ENCODE measurements at regions not wholly inside any gene's neighbourhood (a gene's known extent, or its start where the extent isn't known, plus 50 kb on each side); places are given as distances from the start of the nearest gene placed in this dataset.

DNA sequence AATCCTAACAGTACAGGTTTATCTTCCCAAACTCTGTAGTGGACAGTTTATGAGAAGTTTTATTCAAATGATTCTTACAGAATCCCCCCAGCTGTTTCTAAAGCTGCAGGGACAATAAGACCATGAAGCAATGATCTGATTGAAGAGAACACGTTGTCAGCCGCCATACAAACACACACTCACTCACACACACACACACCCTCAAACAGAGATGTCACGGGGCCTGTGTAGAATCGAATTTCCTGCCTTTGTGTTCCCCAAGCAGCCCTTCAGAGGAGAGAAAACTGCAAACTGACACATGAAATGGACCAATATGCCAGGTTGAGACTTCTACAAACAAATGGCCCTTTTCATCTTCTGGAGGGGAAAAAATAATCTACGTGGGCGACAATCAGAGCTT, 80.5 kb upstream of the TBX3 start:
- no peak for DNase-seq (ENCODE audit: low read depth)
- H3K4me3 ChIP-seq (ENCODE audit: low read depth, low read length), result no peak overlapping the region
- TF ChIP-seq MYC (IDR thresholded peaks at IDR 0.05; ENCODE audit: low read depth, low read length) (no peak), POLR2A (IDR thresholded peaks at IDR 0.05; ENCODE audit: extremely low read depth, insufficient read length) (no peak)
- TF ChIP-seq, protein P1, sequence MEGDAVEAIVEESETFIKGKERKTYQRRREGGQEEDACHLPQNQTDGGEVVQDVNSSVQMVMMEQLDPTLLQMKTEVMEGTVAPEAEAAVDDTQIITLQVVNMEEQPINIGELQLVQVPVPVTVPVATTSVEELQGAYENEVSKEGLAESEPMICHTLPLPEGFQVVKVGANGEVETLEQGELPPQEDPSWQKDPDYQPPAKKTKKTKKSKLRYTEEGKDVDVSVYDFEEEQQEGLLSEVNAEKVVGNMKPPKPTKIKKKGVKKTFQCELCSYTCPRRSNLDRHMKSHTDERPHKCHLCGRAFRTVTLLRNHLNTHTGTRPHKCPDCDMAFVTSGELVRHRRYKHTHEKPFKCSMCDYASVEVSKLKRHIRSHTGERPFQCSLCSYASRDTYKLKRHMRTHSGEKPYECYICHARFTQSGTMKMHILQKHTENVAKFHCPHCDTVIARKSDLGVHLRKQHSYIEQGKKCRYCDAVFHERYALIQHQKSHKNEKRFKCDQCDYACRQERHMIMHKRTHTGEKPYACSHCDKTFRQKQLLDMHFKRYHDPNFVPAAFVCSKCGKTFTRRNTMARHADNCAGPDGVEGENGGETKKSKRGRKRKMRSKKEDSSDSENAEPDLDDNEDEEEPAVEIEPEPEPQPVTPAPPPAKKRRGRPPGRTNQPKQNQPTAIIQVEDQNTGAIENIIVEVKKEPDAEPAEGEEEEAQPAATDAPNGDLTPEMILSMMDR (IDR thresholded peaks at IDR 0.05; ENCODE audit: low read depth, low read length), result no peak

GRCh38 chr12:114762490-114763110, 78.6 kb upstream of the TBX3 start:
- TF ChIP-seq, protein P1 (IDR thresholded peaks at IDR 0.05; ENCODE audit: low read depth, low read length), result no peak
- no peak for TF ChIP-seq MYC (IDR thresholded peaks at IDR 0.05; ENCODE audit: low read depth, low read length)
- no peak for TF ChIP-seq MAX (IDR thresholded peaks at IDR 0.05; ENCODE audit: low read depth, low read length)
- no peak for TF ChIP-seq POLR2A (IDR thresholded peaks at IDR 0.05; ENCODE audit: extremely low read depth, insufficient read length)
- DNase-seq (ENCODE audit: low read depth), result no peak
- H3K4me3 ChIP-seq (ENCODE audit: low read depth, low read length), result no peak overlapping the region

DNA sequence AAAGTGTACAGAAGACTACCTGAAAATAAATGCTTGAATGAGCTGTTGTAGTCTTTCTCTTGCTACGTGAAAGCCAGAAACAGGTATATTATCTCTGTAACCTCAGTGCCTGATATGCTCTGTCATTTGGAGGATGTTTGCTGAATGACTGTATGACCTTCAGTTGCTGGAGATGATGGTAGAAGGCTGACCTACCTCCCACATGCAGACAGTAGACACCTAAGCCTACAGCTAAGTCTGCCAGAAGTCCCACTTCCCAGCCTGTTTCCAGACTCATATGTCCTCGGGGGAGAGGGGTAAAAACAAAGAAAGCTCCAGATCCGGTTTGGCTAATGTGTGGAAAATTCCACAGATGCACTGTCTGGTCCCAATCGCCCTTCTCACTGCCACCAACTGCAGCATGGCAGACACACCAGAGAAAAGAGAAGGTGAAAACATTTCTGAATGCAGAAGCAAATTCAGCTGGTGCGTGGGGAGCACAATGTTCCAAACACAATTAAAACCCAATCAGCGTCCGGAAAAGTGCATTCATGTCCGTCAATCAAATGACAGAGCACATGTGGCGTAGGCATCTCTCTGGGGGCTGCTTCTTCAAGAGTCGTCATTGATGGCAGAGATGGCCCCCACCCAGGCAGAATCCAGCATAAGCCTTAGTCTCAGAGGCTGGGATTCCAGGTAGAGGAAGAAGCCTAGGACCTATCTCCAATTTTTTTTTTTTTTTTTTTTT, 76.3 kb upstream of the TBX3 start:
- no peak for DNase-seq (ENCODE audit: low read depth)
- H3K4me3 ChIP-seq (ENCODE audit: low read depth, low read length), result no peak overlapping the region
- no peak for TF ChIP-seq POLR2A (IDR thresholded peaks at IDR 0.05; ENCODE audit: extremely low read depth, insufficient read length)
- no peak for TF ChIP-seq MAX (IDR thresholded peaks at IDR 0.05; ENCODE audit: low read depth, low read length)
- no peak for TF ChIP-seq MYC (IDR thresholded peaks at IDR 0.05; ENCODE audit: low read depth, low read length)
- TF ChIP-seq, protein P1 (IDR thresholded peaks at IDR 0.05; ENCODE audit: low read depth, low read length), result no peak

DNA sequence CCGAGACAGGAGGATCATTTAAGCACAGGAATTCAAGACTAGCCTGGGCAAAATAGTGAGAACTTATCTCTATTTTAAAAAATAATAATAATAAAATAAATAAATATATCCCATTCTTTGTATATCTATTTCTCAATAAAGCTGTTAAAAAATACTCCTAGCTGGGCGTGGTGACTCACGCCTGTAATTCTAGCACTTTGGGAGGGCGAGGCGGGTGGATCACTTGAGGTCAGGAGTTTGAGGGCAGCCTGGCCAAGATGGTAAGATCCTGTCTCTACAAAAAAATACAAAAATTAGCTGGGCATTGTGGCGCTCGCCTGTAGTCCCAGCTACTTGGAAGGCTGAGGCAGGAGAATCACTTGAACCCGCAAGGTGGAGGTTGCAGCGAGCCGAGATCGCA, 75.7 kb upstream of the TBX3 start:
- no peak for DNase-seq (ENCODE audit: low read depth)
- TF ChIP-seq MAX (IDR thresholded peaks at IDR 0.05; ENCODE audit: low read depth, low read length), result no peak
- TF ChIP-seq MYC (IDR thresholded peaks at IDR 0.05; ENCODE audit: low read depth, low read length), result no peak
- TF ChIP-seq, protein P1 (IDR thresholded peaks at IDR 0.05; ENCODE audit: low read depth, low read length), result no peak
- no peak for TF ChIP-seq POLR2A (IDR thresholded peaks at IDR 0.05; ENCODE audit: extremely low read depth, insufficient read length)

GRCh38 chr12:114757684-114758325, 73.8 kb upstream of the TBX3 start:
- no peak for TF ChIP-seq MYC (IDR thresholded peaks at IDR 0.05; ENCODE audit: low read depth, low read length)
- TF ChIP-seq MAX (IDR thresholded peaks at IDR 0.05; ENCODE audit: low read depth, low read length), result no peak
- TF ChIP-seq, protein P1 (IDR thresholded peaks at IDR 0.05; ENCODE audit: low read depth, low read length), result no peak
- TF ChIP-seq POLR2A (IDR thresholded peaks at IDR 0.05; ENCODE audit: extremely low read depth, insufficient read length), result no peak
- no peak for DNase-seq (ENCODE audit: low read depth)
- no peak overlapping the region for H3K4me3 ChIP-seq (ENCODE audit: low read depth, low read length)

More for the DNA sequence above, 75.7 kb upstream of the TBX3 start:
- no peak overlapping the region for H3K4me3 ChIP-seq (ENCODE audit: low read depth, low read length)
